Suppressor macrophage treated with lipopolysaccharide for 1 hour (primary cell): ENCODE measurements at regions not wholly inside any gene's neighbourhood (a gene's known extent, or its start where the extent isn't known, plus 50 kb on each side); places are given as distances from the start of the nearest gene placed in this dataset.

ENCODE experiments used
- DNase-seq, 3 donors: peaks; one replicate each; pipeline ENCODE4 v3.0.0-alpha.2; 2020 to 2022

DNA sequence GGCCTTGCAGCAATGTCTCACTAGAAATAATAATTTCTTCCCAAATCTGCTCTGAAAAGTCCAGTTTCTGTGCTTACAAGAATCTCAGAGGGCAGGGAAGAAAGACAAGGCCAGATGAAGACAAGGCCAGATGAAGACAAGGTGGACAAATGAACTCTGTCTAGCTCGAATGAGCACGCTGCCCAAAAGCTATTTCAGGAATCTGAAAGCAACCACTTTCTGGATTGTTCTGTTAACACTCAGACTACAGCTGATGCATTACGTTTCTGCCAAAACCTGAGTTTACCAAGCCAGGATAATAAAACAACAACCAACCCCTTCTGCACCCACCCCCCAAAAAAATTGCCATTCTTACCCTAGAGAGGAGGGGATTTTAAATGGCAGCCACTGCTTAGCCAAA is 1073.6 kb downstream of the SORCS3 start:
- no peak for DNase-seq

DNA sequence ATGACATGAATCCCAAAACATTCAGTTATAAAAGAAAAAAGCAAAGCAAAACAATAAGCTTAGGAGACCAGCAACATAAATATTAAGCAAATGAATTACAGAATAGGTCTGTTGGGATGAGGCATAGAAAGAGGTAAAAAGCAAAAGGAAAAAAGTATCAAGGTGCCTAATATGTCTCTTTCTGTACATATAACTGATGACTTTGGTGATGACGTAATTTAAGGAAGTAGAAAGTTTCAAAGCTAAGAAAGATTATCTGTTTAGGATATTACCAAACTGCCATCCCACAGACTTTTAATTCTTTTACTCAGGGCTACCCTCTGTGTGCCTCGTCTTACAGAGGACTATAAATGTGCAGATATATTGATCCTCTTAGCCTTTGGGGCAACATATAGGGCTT is 1066.5 kb downstream of the SORCS3 start:
- DNase-seq: no peak

DNA sequence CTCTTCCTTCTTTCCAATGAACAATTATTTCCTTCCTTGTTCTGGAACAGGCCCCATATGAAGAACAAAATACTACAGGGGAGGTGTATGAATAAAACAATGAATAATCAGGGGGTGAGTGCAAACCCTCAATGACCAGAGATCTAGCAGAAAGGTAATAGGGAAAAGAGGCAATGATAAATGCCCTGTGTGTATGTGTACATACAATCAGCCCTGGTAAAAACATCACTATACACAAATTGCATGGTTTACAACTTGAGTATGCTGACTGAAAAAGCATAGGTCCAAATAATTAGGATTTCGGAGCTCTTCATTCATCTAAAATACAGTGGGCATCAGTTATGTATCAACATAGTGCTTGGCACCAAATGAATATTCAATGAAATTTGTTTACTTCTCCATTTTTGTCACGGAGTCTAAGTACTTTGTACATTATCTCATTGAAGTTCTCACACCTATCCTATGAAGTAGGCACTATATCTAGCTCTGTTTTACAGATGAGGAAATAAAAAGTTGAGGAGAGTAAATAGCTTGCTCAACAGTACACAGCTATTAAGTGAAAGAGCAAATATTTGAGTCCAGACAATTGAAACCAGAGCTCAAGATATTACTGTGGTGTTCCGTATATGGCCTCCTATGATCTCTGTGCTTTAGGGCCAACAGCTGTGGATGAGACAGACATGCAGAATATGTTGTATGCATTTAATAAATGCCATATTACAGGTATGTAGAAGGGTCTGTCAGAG is 1065.4 kb downstream of the SORCS3 start:
- no peak for DNase-seq

DNA sequence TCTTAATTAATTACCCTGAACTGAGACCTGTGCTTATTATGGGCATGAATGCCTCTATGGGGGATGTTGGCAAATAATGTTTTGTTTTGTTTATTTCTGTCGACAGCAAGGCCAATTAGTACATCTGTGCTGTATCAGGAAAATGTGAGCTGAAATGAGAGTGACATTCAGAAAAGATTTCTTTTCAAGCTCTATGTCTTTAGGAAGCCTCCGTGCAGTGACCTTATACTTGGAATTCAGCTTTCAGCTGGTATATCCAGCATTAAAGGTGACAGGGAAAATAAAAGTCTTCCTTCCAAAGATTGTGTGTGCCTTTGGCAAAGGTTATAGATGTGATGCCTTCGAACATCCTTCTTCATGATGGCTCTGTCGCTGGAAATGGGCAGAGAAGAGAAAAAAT is 1061.1 kb downstream of the SORCS3 start:
- DNase-seq: no peak

DNA sequence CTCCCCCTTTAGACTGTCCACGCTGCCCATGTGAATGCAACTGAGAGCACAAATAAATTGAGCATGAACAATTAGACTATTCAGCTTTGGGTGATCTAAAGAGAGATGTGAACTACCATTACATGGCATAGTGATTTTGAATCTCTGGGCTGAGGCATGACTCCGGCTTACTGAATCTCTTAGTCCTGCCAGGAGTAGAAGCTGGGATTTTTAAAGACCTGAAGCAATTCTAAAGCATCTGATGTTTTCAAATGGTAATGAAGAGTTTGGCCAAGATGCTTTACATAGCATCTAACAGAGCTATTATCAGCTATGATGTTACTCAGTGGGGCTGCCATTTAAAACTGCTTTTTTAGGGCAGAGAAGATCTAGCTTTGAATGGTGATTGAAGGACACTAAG is 1059.1 kb downstream of the SORCS3 start:
- DNase-seq: no peak

DNA sequence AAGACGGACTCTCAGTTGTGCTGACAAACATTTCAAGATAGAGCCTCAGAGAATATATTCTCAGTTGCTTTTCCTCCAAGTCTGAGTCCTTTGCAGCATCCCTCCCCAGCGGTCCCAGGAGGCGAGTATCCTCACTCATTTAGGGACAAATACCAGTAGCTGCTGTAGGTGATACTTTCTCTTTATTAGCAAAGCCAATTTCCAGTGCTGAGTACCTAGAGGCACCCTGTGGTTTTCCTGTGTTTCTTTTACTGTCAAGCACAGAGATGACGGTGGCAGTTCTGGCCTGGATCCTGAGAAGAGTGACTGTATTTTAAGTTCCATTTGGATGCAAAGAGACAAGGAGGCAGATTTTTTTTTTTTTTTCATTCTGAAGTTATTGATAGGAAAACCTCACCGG is 1058.4 kb downstream of the SORCS3 start:
- DNase-seq: no peak

DNA sequence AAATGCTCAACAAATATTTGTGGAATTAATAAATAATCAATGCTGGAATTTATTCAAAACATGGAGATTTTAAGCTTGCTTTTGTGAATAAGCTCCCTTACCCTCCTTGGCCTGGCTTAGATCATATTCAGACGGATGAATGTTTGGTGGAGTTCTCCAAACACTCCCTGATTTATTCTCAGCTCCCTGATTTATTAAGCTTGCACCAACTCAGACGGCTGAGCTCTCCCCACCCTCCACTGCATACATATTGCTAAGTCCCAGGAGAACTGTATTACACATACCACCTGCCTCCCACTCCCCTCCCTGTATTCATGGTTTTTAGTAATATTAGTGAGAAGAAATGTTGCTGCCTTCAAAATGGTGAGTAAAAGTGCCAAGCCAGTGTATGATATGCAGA is 1057.5 kb downstream of the SORCS3 start:
- DNase-seq: no peak

DNA sequence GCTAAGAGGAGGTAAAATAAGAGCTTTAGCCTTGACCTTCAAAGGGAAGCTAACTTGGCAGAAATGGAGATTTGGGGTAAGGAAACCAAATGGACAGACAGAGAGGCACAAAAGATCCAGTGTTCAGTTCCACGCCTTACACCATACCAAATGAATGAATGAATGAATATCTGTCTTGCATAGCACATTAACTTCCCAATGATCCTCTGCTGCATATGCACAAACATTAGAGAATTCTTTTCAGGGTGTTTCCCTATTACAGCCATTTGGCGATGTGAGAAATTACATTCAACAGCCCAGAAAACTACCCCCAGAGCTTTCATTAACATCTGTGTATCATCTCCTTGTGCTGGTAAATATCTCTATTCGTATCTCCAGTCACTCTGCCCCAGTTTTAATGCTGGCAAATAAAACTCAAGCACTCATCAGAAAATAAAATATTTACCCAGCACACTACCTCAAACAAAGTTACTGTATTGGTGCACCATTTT is 1056.2 kb downstream of the SORCS3 start:
- no peak for DNase-seq

DNA sequence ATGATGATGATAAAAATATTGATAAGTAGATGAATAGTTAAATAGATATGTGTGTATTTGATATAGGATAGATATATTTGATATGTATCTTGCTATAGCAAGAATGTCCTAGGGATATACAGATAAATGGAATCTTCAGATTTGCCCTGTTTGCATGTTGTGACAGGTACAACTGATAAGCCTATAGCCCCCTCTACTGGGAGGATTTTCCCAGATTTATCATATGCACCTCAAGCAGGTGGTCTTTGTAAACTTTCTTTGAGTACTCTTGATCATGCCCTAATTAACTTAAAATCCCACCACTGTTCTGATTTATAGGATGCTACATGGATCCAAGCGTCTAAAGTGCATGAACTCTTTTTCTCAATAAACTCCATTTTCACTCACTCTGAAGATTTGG is 1050.7 kb downstream of the SORCS3 start:
- no peak for DNase-seq

DNA sequence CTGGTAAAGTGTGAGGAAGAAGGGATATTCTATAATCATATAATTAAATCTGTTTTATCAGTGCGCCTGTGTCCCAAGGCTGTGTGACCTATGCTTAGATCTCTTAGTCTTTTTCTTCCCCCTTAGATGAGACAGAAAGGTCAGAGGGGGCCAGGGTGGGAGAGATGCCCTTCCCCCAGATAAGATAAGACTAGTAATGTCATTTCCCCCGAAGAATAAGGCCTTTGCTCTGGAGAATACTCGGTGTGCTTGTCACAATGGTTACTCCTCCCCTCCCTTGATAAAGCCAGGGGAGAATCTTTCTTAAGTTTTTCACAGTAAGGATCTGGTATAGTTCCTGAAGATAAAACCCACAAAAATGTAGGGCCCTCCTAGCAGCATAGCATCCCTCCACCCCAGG is 1041.8 kb downstream of the SORCS3 start:
- DNase-seq: no peak

DNA sequence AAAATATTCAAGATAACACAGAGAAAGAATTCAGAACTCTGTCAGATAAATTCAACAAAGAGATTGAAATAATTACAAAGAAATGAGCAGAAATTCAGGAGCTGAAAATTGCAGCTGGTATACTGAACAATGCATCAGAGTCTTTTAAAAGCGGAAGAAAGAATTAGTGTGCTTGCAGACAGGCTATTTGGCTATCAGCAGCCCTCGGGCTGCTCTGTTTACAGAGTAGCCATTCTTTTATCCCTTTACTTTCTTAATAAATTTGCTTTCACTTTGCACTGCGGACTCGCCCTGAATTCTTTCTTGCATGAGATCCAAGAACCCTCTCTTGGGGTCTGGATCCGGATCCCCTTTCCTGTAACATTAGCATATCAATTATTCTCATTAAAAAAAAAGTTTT is 1040.0 kb downstream of the SORCS3 start:
- no peak for DNase-seq

DNA sequence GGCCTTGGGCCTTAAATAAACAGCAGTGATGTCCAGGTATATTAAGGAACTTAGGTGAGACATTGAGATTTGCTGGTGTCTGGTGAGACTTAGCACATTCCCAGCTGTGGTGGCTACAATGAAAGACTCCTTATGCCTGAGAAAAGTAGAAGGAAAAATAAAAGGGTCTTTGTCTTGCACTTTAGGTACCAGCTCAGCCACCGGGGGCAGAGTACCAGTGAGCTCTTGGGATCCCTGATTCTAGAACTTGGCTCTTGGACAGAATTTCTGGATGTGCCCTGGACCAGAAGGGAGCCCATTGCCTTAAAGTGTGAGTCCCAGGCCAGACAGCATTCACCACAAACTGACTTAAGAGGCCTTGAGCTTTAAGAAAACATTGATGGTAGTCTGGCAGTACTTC is 1038.7 kb downstream of the SORCS3 start:
- no peak for DNase-seq

DNA sequence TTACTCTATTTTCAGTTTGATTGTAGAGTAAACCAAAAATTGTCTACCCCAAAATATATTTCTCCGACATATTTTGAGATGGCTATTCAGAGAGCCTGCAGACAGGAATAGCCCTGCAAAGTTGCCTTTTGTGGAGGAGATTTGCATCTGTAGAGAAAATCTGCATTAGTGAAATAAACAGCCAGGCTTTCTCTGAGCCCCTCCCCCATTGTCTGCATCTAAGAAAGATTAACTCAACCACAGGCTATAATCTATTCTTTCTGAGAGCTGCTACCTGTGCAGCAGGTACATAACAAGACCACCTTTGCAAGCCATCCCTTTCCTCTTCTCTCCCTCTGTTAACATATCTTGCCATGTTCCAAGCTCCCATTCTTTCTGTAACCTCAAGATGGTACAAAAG is 1034.2 kb downstream of the SORCS3 start:
- DNase-seq: no peak

DNA sequence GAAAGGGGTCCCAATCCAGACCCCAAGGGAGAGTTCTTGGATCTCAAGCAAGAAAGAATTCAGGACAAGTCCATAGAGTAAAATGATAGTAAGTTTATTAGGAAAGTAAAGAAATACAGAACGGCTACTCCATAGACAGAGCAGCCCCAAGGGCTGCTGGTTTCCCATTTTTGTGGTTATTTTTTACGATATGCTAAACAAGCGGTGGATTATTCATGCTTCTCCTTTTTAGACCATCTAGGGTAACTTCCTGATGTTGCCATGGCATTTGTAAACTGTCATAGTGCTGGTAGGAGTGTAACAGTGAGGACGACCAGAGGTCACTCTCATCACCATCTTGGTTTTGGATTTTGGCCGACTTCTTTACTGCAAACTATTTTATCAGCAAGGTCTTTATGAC is 1033.4 kb downstream of the SORCS3 start:
- no peak for DNase-seq

DNA sequence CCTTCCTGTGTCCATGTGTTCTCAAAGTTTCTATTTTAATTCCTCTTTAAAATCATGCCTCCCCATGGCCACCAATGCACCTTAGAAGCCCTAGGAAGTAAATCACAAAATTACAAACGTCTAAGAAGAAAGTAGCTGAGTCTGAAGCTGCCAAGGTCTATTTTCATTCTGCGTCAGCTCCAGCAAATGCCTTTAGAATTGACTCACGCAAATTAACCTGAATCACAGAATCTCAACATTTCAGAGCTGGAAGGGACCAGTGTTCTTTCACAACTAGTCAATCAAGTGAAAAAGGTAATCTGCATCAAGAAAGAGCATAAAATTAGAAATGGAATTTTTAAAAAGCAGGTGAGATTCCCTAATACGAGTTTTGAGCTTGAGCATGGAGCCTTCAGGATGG is 1017.6 kb downstream of the SORCS3 start:
- no peak for DNase-seq

DNA sequence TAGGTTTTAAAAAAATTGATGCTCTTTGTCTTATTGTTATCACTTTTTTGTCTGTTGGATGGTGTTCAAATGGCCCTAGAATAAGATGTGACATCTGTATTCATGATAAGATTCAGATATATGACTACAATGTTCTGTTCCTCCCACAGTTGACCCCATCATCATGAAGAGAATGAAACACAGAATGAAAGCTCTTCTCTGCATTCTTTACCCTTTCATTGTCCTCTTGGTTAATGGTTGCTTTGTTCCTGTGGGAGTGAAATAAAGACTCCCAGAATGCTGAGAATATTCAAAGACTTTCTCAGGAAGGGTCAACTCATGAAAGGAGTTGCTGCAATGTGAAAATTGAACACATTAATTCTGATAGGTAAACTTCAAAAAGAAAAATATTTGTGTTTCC is 1015.8 kb downstream of the SORCS3 start:
- no peak for DNase-seq

DNA sequence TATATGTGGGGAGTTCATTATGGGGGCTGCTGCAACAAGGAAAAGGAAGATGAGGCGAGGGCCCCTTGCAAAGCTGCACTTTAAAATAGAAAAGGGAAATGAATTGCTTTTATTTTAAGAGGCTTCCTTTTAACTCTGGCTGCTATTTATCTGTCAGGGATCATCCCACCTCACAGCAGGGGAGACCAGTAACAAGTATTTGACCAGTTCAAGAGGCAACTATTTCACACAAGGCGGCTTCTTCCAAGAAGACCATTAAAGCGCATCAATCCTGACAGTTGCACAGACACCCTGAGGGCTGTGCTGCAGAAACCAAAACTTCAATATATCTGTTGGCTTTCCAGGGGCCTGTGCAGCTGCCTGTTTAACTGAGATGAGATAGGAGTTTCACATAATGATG is 1009.2 kb downstream of the SORCS3 start:
- no peak for DNase-seq

DNA sequence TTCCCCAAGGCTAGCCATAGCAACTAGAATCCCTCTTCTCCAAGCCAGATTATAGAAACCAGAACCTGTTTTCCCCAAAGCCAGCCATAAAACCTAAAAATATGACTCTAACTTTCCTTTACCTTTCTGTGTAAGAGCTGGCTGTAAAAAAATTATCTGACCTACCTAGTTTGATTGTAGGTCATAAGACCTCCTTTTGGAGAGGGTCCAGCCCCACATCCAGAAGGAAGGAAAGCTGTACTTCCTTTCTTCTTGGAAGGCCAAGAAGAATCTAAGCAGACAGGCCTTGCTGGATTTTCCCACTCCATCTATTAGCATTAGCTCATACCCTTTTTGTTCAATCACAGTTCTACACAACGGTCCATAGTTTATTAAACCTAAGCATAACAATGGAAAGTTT is 1006.3 kb downstream of the SORCS3 start:
- no peak for DNase-seq

DNA sequence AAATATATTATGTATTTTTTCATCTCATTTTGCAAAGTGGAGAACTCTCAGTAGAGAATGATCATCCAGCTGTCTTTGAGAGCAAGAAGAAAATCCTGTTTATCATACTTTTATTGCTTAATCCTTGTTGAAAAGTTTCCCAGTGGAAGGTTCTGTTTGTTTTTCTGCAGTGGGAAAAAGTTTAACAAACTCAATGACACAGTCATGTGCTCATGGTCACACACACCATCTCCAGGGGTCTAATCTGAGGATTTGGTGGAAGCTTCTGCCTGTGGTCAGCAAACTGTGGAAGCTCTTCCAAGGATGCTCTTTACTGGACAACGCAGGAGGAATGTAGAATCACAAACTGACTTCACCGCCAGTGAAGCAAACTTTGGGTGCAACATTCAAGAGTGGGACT is 1003.9 kb downstream of the SORCS3 start:
- no peak for DNase-seq

DNA sequence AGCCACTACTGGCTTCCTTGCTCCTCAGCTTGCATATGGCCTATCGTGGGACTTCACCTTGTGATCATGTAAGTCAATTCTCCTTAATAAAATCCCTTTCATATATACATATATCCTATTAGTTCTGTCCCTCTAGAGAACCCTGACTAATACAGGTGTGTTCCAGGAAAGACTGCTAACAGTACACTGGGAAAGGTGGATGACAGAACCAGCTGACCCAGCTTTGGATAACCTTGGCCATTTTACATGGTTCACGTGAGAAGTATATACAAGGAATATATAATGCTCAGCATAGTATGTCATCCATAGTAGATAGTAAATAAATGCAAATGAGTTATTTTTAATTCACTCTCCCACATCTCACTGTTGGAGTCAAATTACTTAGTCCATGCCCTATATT is 1003.5 kb downstream of the SORCS3 start:
- DNase-seq: no peak

DNA sequence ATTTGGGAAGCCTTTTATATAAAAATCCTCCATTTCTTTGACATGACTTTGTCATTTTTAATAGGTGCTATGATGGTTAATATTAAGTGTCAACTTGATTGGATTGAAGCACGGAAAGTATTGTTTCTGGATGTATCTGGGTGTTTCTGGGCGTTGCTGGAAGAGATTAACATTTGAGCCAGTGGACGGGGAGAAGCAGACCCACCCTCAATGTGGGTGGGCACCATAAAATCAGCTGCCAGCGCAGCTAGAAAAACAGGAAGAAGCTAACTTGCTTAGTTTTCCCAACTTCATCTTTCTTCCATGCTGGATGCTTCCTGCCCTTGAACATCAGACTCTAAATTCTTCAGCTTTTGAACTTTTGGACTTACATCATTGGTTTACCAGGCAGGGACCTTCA is 1003.0 kb downstream of the SORCS3 start:
- no peak for DNase-seq

DNA sequence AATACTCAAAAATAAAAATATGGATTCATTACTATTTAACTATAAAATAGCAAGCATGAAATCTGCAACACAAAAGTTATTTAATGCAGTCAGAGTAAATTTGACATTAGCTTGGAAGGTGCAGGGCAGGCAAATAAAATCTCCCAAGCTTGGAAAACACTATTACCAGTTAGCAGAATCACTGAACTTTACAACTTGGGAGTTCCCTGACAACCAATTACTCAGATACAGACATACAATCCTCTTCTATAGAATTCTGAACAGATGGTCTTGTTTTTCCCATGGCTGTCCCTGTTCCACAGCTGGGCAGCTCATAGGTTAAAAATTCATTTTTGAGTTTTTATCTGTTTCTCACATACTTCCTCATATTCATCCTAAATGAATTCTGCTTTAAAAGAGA is 1002.6 kb downstream of the SORCS3 start:
- DNase-seq: no peak

DNA sequence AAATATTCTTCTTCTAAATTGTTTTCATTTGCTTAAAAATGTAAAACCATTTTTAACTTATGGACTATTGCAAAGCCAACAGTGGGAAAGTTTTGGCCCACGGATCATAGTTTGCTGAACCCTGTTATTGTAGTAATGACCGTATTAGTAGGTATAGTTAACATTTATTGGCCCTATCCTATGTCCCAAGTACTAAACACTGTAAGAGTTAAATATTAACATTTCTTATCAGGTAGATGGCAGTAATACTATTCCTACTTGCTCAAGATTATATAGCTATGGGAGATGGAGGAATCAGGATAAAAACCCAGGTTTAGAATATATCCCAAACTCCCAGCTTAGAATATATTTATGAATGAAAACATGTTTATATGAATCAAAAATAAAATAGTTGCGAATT is 993.2 kb downstream of the SORCS3 start:
- no peak for DNase-seq

DNA sequence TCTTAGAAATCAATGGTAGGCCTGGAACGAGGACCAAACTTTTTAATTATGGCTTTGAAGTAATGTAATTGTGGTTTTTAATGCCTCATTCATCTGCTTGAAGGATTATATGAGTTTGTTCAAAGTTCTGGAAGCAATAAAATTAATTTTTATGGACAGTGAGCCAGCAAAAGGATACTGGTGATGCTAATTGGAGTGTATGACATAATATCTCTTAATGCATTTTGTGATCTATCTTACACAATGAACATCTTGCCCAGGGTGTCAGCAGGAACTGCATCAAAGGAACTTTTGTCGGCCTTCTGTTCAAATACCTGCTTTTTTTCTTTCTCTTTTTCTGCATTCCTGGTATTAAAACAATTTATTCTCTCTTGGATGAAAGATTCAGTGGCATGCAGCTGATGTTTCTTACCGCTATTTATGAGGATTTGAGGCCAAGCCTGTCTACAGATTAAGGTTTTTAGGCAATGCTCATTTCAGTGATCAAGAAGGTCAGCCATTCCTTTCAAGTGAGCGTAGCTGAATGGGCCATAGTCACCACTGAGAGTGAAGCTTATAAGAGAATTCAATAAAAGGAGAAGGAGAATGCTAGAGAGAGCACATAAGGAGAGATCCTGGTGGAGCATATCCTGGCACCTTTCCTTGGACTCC is 974.8 kb downstream of the SORCS3 start:
- no peak for DNase-seq

DNA sequence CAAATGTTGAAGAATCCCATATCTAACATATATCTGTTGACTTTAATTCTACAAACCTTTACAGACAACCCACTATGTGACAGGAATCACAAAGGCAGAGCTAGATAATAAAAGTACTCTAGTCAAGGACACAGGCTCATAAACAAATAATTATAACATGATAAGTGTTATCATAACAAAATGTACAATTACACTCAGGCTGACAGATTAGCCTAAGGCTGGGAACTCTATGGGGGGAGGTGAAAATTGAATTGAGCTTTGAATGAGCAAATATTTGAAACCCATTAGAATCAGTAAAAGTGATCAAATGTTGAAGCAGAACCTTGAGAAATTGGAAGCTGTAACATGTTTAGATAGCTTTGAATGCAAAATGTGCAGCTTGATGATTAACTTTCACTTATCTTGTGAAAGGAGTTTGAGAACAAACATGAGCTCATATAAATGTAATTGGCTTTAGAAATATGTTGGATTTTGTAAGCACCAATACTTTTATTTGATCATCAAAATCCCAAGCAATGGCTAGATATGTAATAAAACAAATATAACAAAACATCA is 970.2 kb downstream of the SORCS3 start:
- no peak for DNase-seq
